Esophagus squamous epithelium (tissue), 4 donors: ENCODE measurements at regions not wholly inside any gene's neighbourhood (a gene's known extent, or its start where the extent isn't known, plus 50 kb on each side); places are given as distances from the start of the nearest gene placed in this dataset.

ENCODE experiments used
- CTCF ChIP-seq, 6 experiments: fragments of 450-650 bp in 4 of 6; fragments of 200-600 bp in 2 of 6; sonication (generic) in 2 of 6; IDR thresholded peaks; one replicate each; pipeline ENCODE4 v1.5.1; 2016 to 2019; ENCODE audit warnings: antibody characterized with exemption in 6 of 6, mild to moderate bottlenecking in 4 of 6, moderate library complexity in 4 of 6
- POLR2A ChIP-seq, 4 donors: fragments of 450-650 bp; IDR thresholded peaks; one replicate each; pipeline ENCODE4 v1.6.1; 2017; ENCODE audit warnings: antibody characterized with exemption in 4 of 4, mild to moderate bottlenecking in 4 of 4, moderate library complexity in 3 of 4

GRCh38 chr18:26677957-26678356, 129.6 kb upstream of the KCTD1 start:
- TF ChIP-seq CTCF (IDR thresholded peaks at IDR 0.05), result no peak
- no peak for TF ChIP-seq POLR2A (IDR thresholded peaks at IDR 0.05)
